ENCODE measurements at regions not wholly inside any gene's neighbourhood (a gene's known extent, or its start where the extent isn't known, plus 50 kb on each side); places are given as distances from the start of the nearest gene placed in this dataset.

- TF ChIP-seq CTCF (IDR thresholded peaks at IDR 0.05; ENCODE audit: insufficient read depth, low read length, poor library complexity, severe bottlenecking) (no peak), EZH2phosphoT487 (conservative IDR thresholded peaks at IDR 0.05; ENCODE audit: low read length) (no peak)
- no peak overlapping the region for H3K4me3 ChIP-seq (ENCODE audit: insufficient read depth, low read length, poor library complexity, severe bottlenecking)
- no peaks in the 10 kb centered on the region for H3K9me2 ChIP-seq (replicated peaks; ENCODE audit: insufficient read depth, low read length)
- no peaks in the 10 kb centered on the region for H4K20me1 ChIP-seq (ENCODE audit: low read depth, low read length)
- no peaks in the 10 kb centered on the region for H3K79me2 ChIP-seq (ENCODE audit: insufficient read depth, low read length)
- H3K9me3 ChIP-seq (ENCODE audit: insufficient read depth, low read length): no peaks in the 10 kb centered on the region
- H3K27me3 ChIP-seq (ENCODE audit: low read length): no peaks in the 10 kb centered on the region
- H3K9ac ChIP-seq (ENCODE audit: low read length): no peak overlapping the region
- no peak overlapping the region for H2AFZ ChIP-seq (ENCODE audit: low read depth, low read length, severe bottlenecking)
- H3K27ac ChIP-seq (ENCODE audit: low read depth, low read length): no peak overlapping the region
- H3F3A ChIP-seq (ENCODE audit: insufficient read depth): no peaks in the 10 kb centered on the region
- H3K4me2 ChIP-seq (ENCODE audit: low read depth, low read length, poor library complexity, severe bottlenecking): no peak overlapping the region
- H3K36me3 ChIP-seq (ENCODE audit: low read length): no peaks in the 10 kb centered on the region
Observed at GRCh38 chr9:117542021-117542420, 127.2 kb upstream of the ASTN2 start.

GRCh38 chr9:117541181-117541580, 126.3 kb upstream of the ASTN2 start:
- H3K4me3 ChIP-seq (ENCODE audit: insufficient read depth, low read length, poor library complexity, severe bottlenecking): no peak overlapping the region
- H3K79me2 ChIP-seq (ENCODE audit: insufficient read depth, low read length): no peaks in the 10 kb centered on the region
- TF ChIP-seq EZH2phosphoT487 (conservative IDR thresholded peaks at IDR 0.05; ENCODE audit: low read length) (no peak), CTCF (IDR thresholded peaks at IDR 0.05; ENCODE audit: insufficient read depth, low read length, poor library complexity, severe bottlenecking) (no peak)
- H3K9me3 ChIP-seq (ENCODE audit: insufficient read depth, low read length): no peaks in the 10 kb centered on the region
- no peak overlapping the region for H2AFZ ChIP-seq (ENCODE audit: low read depth, low read length, severe bottlenecking)
- no peak overlapping the region for H3K9ac ChIP-seq (ENCODE audit: low read length)
- H3K36me3 ChIP-seq (ENCODE audit: low read length): no peaks in the 10 kb centered on the region
- no peak overlapping the region for H3K4me2 ChIP-seq (ENCODE audit: low read depth, low read length, poor library complexity, severe bottlenecking)
- no peaks in the 10 kb centered on the region for H3K27me3 ChIP-seq (ENCODE audit: low read length)
- H4K20me1 ChIP-seq (ENCODE audit: low read depth, low read length): no peaks in the 10 kb centered on the region
- H3K27ac ChIP-seq (ENCODE audit: low read depth, low read length): no peak overlapping the region
- H3K9me2 ChIP-seq (replicated peaks; ENCODE audit: insufficient read depth, low read length): no peaks in the 10 kb centered on the region
- no peaks in the 10 kb centered on the region for H3F3A ChIP-seq (ENCODE audit: insufficient read depth)

GRCh38 chr9:117535973-117536372, 121.1 kb upstream of the ASTN2 start:
- Histone ChIP-seq H3K27ac (ENCODE audit: low read depth, low read length) (no peak overlapping the region), H3K9ac (ENCODE audit: low read length) (no peak overlapping the region), H3K4me2 (ENCODE audit: low read depth, low read length, poor library complexity, severe bottlenecking) (no peak overlapping the region), H3K79me2 (ENCODE audit: insufficient read depth, low read length) (no peaks in the 10 kb centered on the region), H3K4me3 (ENCODE audit: insufficient read depth, low read length, poor library complexity, severe bottlenecking) (no peak overlapping the region), H4K20me1 (ENCODE audit: low read depth, low read length) (no peaks in the 10 kb centered on the region), H3K9me3 (ENCODE audit: insufficient read depth, low read length) (no peaks in the 10 kb centered on the region), H2AFZ (ENCODE audit: low read depth, low read length, severe bottlenecking) (no peak overlapping the region), H3K36me3 (ENCODE audit: low read length) (no peaks in the 10 kb centered on the region), H3F3A (ENCODE audit: insufficient read depth) (no peaks in the 10 kb centered on the region), H3K27me3 (ENCODE audit: low read length) (0 out of 2 replicates have a peak, but pooled peaks cover 2% of the 10 kb centered on the region), H3K9me2 (replicated peaks; ENCODE audit: insufficient read depth, low read length) (no peaks in the 10 kb centered on the region)
- TF ChIP-seq CTCF (IDR thresholded peaks at IDR 0.05; ENCODE audit: insufficient read depth, low read length, poor library complexity, severe bottlenecking) (no peak), EZH2phosphoT487 (conservative IDR thresholded peaks at IDR 0.05; ENCODE audit: low read length) (no peak)
